K562 (cell line): ENCODE measurements at regions not wholly inside any gene's neighbourhood (a gene's known extent, or its start where the extent isn't known, plus 50 kb on each side); places are given as distances from the start of the nearest gene placed in this dataset.

ENCODE experiments used
- ATAC-seq: fragments of 200-7000 bp; cut with Tn5 transposase; 3 replicates; pipeline ENCODE4 v1.9.1; 2020; ENCODE audit warnings: moderate library complexity
- BruUV-seq: library from RNA; stranded (reverse); fragments of 400-500 nt; replicated peaks from 2 replicates; lab custom pipeline; 2021; lab: Mats Ljungman, UMichigan
- CTCF ChIA-PET: fragments of 300-600 bp; formaldehyde crosslinking; extraction: SDS; loops from one replicate; lab custom pipeline; 2021; ENCODE audit warnings: low intra/inter-chr PET ratio; lab: Yijun Ruan, JAX
- POLR2A ChIA-PET: fragments of 300-600, 350-650 bp; sonication (Branson Sonifier 250); formaldehyde crosslinking; extraction: SDS; loops from one replicate; lab custom pipeline; 2021; ENCODE audit warnings: antibody characterized with exemption, inconsistent platforms; lab: Yijun Ruan, JAX
- DNase-seq, 4 experiments: peaks; one replicate each; pipeline versions ENCODE4 v3.0.0 to v3.0.0-alpha.2; 2011 to 2018; ENCODE audit warnings: low spot score in 3 of 4, mixed read lengths in 3 of 4; ENCODE audit errors: extremely low read depth in 1 of 4
- FAIRE-seq: peaks from 2 replicates; lab custom pipeline; 2011; peaks lifted over from hg19 to GRCh38; lab: Jason Lieb, UNC
- H2AFZ ChIP-seq: 2 replicates; pipeline ENCODE4 v1.6.0; 2011; ENCODE audit warnings: low read depth, low read length, control low read depth, inconsistent platforms
- H3K27ac ChIP-seq: fragments of 200-600 bp; 3 replicates; pipeline ENCODE4 v1.8.0; 2011; ENCODE audit warnings: low read depth, mild to moderate bottlenecking, control low read depth, inconsistent platforms, low read length, moderate library complexity, mixed read lengths; ENCODE audit errors: extremely low read depth
- H3K27me3 ChIP-seq, 2 experiments: fragments of 300-600 bp in 1 of 2; 2 replicates in 1 of 2; 3 replicates in 1 of 2; pipeline versions ENCODE4 v1.6.0 to v1.8.0; 2011; ENCODE audit warnings: inconsistent platforms in 2 of 2, low read length in 2 of 2, mild to moderate bottlenecking in 1 of 2, mixed read lengths in 1 of 2, moderate library complexity in 1 of 2; ENCODE audit not compliant: control insufficient read depth in 2 of 2, insufficient read depth in 2 of 2
- H3K36me3 ChIP-seq: fragments of 300-600 bp; 3 replicates; pipeline ENCODE4 v1.8.0; 2011; ENCODE audit warnings: mild to moderate bottlenecking, low read length, inconsistent platforms; ENCODE audit not compliant: control insufficient read depth, insufficient read depth
- H3K4me1 ChIP-seq, 2 experiments: fragments of 200-600 bp in 1 of 2; replicated peaks in 1 of 2; 2 replicates in 1 of 2; 3 replicates in 1 of 2; pipeline versions ENCODE4 v1.5.1 to v1.8.0; 2011; ENCODE audit warnings: inconsistent platforms in 2 of 2, low read length in 2 of 2, mild to moderate bottlenecking in 1 of 2, mixed read lengths in 1 of 2, moderate library complexity in 1 of 2; ENCODE audit not compliant: control insufficient read depth in 2 of 2, insufficient read depth in 2 of 2
- H3K4me2 ChIP-seq: 2 replicates; pipeline ENCODE4 v1.6.1; 2011; ENCODE audit warnings: low read length, control low read depth, inconsistent platforms, mixed read lengths; ENCODE audit not compliant: insufficient read depth
- H3K4me3 ChIP-seq: fragments of 200-600 bp; sonication (generic), shearing (Covaris generic); 2 replicates; pipeline ENCODE4 v1.5.1; 2016; ENCODE audit warnings: control low read depth, inconsistent platforms
- H3K79me2 ChIP-seq: fragments of 200-600 bp; 3 replicates; pipeline ENCODE4 v1.8.0; 2011; ENCODE audit warnings: low read length, inconsistent platforms; ENCODE audit not compliant: control insufficient read depth, insufficient read depth
- H3K9ac ChIP-seq, 2 experiments: 2 replicates each; pipeline versions ENCODE4 v1.6.0 to v1.6.1; 2011; ENCODE audit warnings: low read depth in 2 of 2, low read length in 2 of 2, control low read depth in 1 of 2, inconsistent platforms in 1 of 2, mild to moderate bottlenecking in 1 of 2, mixed read lengths in 1 of 2; ENCODE audit not compliant: insufficient read depth in 1 of 2
- H3K9me1 ChIP-seq: one replicate; pipeline ENCODE4 v1.6.0; 2011; ENCODE audit warnings: inconsistent platforms, mild to moderate bottlenecking, low read length, moderate library complexity; ENCODE audit not compliant: control insufficient read depth, insufficient read depth
- H3K9me3 ChIP-seq: replicated peaks from 2 replicates; pipeline ENCODE4 v1.5.1; 2011; ENCODE audit warnings: low read depth, low read length, inconsistent platforms; ENCODE audit not compliant: control insufficient read depth, insufficient read depth
- H4K20me1 ChIP-seq: replicated peaks from 2 replicates; pipeline ENCODE4 v1.6.1; 2011; ENCODE audit warnings: low read length, inconsistent platforms, mixed read lengths; ENCODE audit not compliant: control insufficient read depth, insufficient read depth
- NONO ChIP-seq, 2 experiments: fragments of 200-400 bp in 1 of 2; fragments of 450-650 bp in 1 of 2; formaldehyde crosslinking in 1 of 2; IDR thresholded peaks; 2 replicates each; pipeline ENCODE4 v1.6.1; 2017; ENCODE audit warnings: low read depth in 2 of 2, mild to moderate bottlenecking in 2 of 2, moderate library complexity in 2 of 2, low read length in 1 of 2
- OTX1 ChIP-seq: fragments of 450-650 bp; formaldehyde crosslinking; IDR thresholded peaks from 2 replicates; pipeline ENCODE4 v1.4.0; 2022; ENCODE audit warnings: mild to moderate bottlenecking
- RBM25 ChIP-seq: fragments of 200-400 bp; formaldehyde crosslinking; IDR thresholded peaks from 2 replicates; pipeline ENCODE4 v1.6.1; 2018; ENCODE audit warnings: low read length, low read depth, moderate library complexity; ENCODE audit not compliant: severe bottlenecking
- SRSF3 ChIP-seq: fragments of 200-400 bp; formaldehyde crosslinking; IDR thresholded peaks from 2 replicates; pipeline ENCODE4 v1.6.1; 2016; ENCODE audit warnings: mild to moderate bottlenecking, low read length, moderate library complexity; ENCODE audit not compliant: insufficient read depth
- SUPT5H ChIP-seq: fragments of 450-650 bp; IDR thresholded peaks from 2 replicates; pipeline ENCODE4 v1.6.1; 2016
- TBL1XR1 ChIP-seq, 2 experiments: IDR thresholded peaks; 2 replicates each; pipeline ENCODE4 v1.6.1; 2012; ENCODE audit warnings: improper control_type of control experiment in 2 of 2, low read length in 2 of 2, mild to moderate bottlenecking in 1 of 2
- YBX1 ChIP-seq: fragments of 450-650 bp; IDR thresholded peaks from 2 replicates; pipeline ENCODE4 v1.7.1; 2016; ENCODE audit warnings: mild to moderate bottlenecking
- WGBS: fragments of 100-300 bp; shearing (Covaris generic); methylation state at CpG from one replicate; pipeline ENCODE4 v1.1.6; 2016; ENCODE audit warnings: low coverage, mixed read lengths; ENCODE audit not compliant: insufficient coverage; ENCODE audit errors: missing lambda C conversion rate; 5-methylcytosine and 5-hydroxymethylcytosine counted together
- in situ Hi-C: fragments of 300-500 bp; cut with MboI; formaldehyde crosslinking; loops from 4 replicates; pipeline ENCODE4 v1.15.0; 2018; ENCODE audit warnings: inconsistent platforms, mixed read lengths
- intact Hi-C: fragments of 100-400 bp; cut with micrococcal nuclease; formaldehyde crosslinking; loops from 2 replicates; pipeline ENCODE4 v1.14.2; 2022

GRCh38 chr4:35684755-35685154 lies 559.6 kb downstream of the ARAP2 start (continued):
- TF ChIP-seq RBM25, result no peak
- TF ChIP-seq TBL1XR1 (IDR thresholded peaks at IDR 0.05; ENCODE audit: low read length in 2 of 2), result no peak

- in situ Hi-C loops, result no loop called here
- Histone ChIP-seq H3K4me2 (no peak overlapping the region), H3K9me1 (no peaks in the 10 kb centered on the region), H3K9me3 (no peaks in the 10 kb centered on the region), H3K27ac (no peak overlapping the region), H3K36me3 (no peaks in the 10 kb centered on the region), H3K4me1 (no peaks in the 10 kb centered on the region), H3K9ac (no peak overlapping the region), H3K4me3 (no peak overlapping the region), H2AFZ (no peak overlapping the region), H4K20me1 (no peaks in the 10 kb centered on the region)
- no TSS peak for BruUV-seq
- intact Hi-C loops, result no loop called here
- 0% methylated on average over 1 of the region's 1 CpG for WGBS
- no peak for ATAC-seq
- CTCF ChIA-PET, result no interaction called here
- TF ChIP-seq SUPT5H, result no peak
- TF ChIP-seq OTX1 (CRISPR knock-in tag), result no peak
- TF ChIP-seq SRSF3, result no peak
- TF ChIP-seq YBX1, result no peak
- no peak for TF ChIP-seq NONO (IDR thresholded peaks at IDR 0.05; ENCODE audit: low read depth in 2 of 2, low read length in 1 of 2)
- TF ChIP-seq, all 486 proteins: peak for 0
- DNase-seq (no peak), FAIRE-seq (no peak)
- POLR2A ChIA-PET, result no interaction called here
- Histone ChIP-seq H3K79me2 (no peaks in the 10 kb centered on the region), H3K27me3 (no peaks in the 10 kb centered on the region)
Measured at GRCh38 chr4:35689870-35690269, 554.4 kb downstream of the ARAP2 start.
